RCC 7860 (cell line): ENCODE measurements at regions not wholly inside any gene's neighbourhood (a gene's known extent, or its start where the extent isn't known, plus 50 kb on each side); places are given as distances from the start of the nearest gene placed in this dataset.

ENCODE experiments used
- DNase-seq: peaks from one replicate; pipeline ENCODE4 v3.0.0-alpha.2; 2015; ENCODE audit warnings: low spot score
- FAIRE-seq: peaks from 2 replicates; lab custom pipeline; 2012; peaks lifted over from hg19 to GRCh38; lab: Jason Lieb, UNC

GRCh38 chr2:147657086-147658000 is 187.5 kb upstream of the ACVR2A start:
- no peak for DNase-seq
- no peak for FAIRE-seq

- DNase-seq (no peak), FAIRE-seq (no peak)
Observed at GRCh38 chr2:147649998-147650397, 194.8 kb upstream of the ACVR2A start.

- FAIRE-seq (no peak), DNase-seq (no peak)
Observed at GRCh38 chr2:147649286-147649685, 195.5 kb upstream of the ACVR2A start.

- no peak for FAIRE-seq
- DNase-seq = no peak
Observed at GRCh38 chr2:147648471-147648870, 196.4 kb upstream of the ACVR2A start.

GRCh38 chr2:147647816-147648215 is 197.0 kb upstream of the ACVR2A start:
- DNase-seq (no peak), FAIRE-seq (no peak)

GRCh38 chr2:147646818-147647468 is 197.9 kb upstream of the ACVR2A start:
- FAIRE-seq = no peak

GRCh38 chr2:147644491-147644890 is 200.3 kb upstream of the ACVR2A start:
- no peak for DNase-seq
- FAIRE-seq = no peak

More at GRCh38 chr2:147646818-147647468, 197.9 kb upstream of the ACVR2A start:
- DNase-seq = no peak

- FAIRE-seq = no peak
Observed at GRCh38 chr2:147642765-147643164, 202.1 kb upstream of the ACVR2A start.

GRCh38 chr2:147641651-147642050 is 203.2 kb upstream of the ACVR2A start:
- DNase-seq = no peak
- no peak for FAIRE-seq

More at GRCh38 chr2:147642765-147643164, 202.1 kb upstream of the ACVR2A start:
- DNase-seq = no peak

GRCh38 chr2:147639891-147640290 is 204.9 kb upstream of the ACVR2A start:
- no peak for DNase-seq
- no peak for FAIRE-seq

- no peak for FAIRE-seq
Observed at GRCh38 chr2:147639386-147639785, 205.4 kb upstream of the ACVR2A start.

GRCh38 chr2:147636886-147637285 is 207.9 kb upstream of the ACVR2A start:
- FAIRE-seq (no peak), DNase-seq (no peak)

More at GRCh38 chr2:147639386-147639785, 205.4 kb upstream of the ACVR2A start:
- DNase-seq = no peak

- FAIRE-seq (no peak), DNase-seq (no peak)
Observed at GRCh38 chr2:147636238-147636882, 208.5 kb upstream of the ACVR2A start.

- FAIRE-seq = no peak
- DNase-seq = no peak
Observed at GRCh38 chr2:147634826-147635225, 210.0 kb upstream of the ACVR2A start.

GRCh38 chr2:147632198-147632597 is 212.6 kb upstream of the ACVR2A start:
- no peak for FAIRE-seq
- no peak for DNase-seq

GRCh38 chr2:147631294-147631693 is 213.5 kb upstream of the ACVR2A start:
- DNase-seq (no peak), FAIRE-seq (no peak)

- no peak for DNase-seq
- no peak for FAIRE-seq
Observed at GRCh38 chr2:147630585-147630984, 214.2 kb upstream of the ACVR2A start.

GRCh38 chr2:147628971-147629421 is 215.8 kb upstream of the ACVR2A start:
- FAIRE-seq (no peak), DNase-seq (no peak)

GRCh38 chr2:147623328-147623727 is 221.5 kb upstream of the ACVR2A start:
- DNase-seq = no peak
- no peak for FAIRE-seq

- FAIRE-seq = no peak
- no peak for DNase-seq
Observed at GRCh38 chr2:147621656-147622197, 223.1 kb upstream of the ACVR2A start.

- FAIRE-seq (no peak), DNase-seq (no peak)
Observed at GRCh38 chr2:147619808-147620207, 225.0 kb upstream of the ACVR2A start.
